ENCODE measurements at regions not wholly inside any gene's neighbourhood (a gene's known extent, or its start where the extent isn't known, plus 50 kb on each side); places are given as distances from the start of the nearest gene placed in this dataset.

DNA sequence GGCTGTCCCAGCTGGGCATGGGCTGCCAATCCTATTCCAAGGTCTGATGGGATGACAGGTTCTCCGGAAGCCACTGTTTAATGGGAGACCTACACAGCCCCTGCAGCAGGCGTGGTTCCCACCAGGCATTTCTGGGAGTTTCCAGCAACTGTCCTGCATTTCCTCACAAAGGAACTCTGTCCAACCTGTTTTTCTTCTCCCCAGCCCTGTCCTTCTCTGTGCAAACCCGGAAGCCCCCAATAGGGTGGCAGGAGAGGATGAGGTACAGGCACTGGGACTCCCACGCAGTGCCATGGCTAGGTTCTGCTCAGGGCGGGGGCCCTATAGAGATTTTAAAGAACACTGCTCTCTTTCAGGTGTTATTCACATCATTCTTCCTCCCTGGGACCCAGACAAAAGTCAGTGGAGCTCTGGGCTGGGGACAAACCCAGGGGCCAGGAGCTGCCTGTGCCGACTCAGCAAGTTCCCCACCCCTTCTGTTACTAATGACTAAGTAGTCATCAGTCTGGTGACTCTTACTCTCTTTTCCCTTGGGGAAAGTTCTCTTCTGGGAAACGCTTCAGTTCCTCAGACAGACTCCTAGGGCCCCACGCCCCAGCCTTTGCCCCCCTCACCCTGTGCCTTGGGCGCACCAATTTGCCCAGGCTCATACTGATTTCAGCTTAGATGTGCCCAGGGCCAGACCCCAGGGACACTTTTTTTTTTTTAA is 97.7 kb downstream of the CD47 start:
- DNase-seq, result no peak

DNA sequence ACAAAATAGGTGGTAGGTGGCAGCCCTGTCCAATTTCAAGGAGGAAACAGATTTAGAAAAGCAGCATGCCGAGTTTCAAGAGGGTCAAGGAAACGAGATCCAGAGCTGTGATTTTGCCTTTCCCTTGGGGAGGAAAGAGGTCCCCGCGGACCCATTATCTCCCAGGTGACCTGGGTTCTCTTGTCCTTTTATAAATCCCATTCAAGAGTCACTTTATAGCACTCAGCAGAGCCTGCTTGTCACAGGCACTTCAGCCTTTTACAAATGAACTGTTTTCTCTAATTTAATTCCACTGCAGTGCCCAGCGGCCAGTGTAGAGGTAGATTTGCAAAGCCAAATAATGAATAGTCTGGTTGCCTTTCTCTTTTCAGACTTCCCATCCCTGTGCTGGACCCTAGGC is 99.9 kb downstream of the CD47 start:
- DNase-seq, result no peak

DNA sequence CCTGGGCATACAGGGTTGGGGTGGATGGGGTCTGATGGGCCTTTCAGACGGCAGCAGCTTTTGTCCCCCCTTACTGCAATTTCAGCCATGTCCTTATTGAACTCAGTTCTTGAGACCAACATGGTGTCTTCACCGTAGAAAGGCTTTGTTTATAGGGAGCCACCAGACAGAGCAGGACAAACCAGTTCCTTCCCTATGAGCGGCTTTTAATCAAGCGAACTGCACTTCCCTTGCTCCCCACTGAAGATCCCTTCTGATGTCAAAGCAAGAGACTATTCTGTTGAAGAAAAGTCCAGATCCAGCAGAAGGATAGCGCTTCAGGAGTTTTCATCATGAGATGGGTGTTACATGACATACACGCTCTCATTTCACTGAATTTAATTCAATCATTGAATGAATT is 100.4 kb downstream of the CD47 start:
- DNase-seq, result no peak

DNA sequence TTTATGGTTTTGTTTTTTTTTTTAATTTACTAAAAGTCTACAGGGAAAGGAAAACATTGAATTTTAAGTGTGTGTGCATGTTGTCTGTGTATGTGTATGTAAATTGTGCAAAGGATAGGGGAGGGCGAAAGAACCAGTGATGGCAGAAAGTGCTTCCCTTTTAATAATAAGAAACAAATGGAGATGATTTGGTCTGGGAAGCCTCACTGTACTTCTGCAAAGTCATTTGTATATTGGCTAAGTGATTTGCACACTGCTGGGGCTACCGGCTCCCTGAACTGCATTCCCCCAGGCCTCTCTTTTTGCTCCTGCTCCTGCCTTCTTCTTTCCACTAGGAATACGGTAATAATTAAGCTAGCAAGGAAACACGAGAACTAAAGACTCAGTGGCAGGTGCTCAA is 101.2 kb downstream of the CD47 start:
- DNase-seq, result no peak

DNA sequence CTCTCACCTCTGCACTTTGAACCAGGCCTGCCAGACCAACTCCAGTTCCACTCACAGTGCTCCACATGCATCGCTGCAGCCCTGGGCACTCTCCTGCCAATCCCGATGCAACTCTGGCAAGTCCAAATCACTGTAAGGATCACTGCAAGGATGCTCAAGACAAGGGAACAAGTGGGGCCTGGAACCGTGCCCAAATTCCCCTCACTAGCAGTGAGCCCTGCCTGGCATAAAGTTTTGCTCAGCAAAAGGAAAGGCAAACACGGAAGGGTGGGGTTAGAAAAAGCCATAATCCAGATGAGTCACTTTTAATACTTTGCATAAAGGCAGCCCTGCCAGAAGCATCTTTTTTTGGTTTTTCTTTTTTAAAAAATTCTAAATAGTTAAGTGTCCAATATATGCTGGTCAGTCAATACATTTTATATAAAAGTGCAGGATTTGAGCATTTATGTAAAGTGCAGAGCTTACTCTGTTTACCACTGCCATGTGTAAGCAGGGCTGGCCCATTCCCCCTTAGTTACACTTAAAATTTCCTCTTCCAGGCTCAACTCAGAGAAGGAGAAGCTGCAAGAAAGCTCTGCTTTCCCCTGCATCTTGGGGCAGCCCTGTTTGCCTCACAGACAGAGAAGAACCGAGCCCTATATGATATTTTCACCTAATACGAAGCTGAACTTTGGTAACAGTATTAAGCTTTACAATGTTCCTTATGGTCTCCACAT is 102.2 kb downstream of the CD47 start:
- DNase-seq, result no peak

DNA sequence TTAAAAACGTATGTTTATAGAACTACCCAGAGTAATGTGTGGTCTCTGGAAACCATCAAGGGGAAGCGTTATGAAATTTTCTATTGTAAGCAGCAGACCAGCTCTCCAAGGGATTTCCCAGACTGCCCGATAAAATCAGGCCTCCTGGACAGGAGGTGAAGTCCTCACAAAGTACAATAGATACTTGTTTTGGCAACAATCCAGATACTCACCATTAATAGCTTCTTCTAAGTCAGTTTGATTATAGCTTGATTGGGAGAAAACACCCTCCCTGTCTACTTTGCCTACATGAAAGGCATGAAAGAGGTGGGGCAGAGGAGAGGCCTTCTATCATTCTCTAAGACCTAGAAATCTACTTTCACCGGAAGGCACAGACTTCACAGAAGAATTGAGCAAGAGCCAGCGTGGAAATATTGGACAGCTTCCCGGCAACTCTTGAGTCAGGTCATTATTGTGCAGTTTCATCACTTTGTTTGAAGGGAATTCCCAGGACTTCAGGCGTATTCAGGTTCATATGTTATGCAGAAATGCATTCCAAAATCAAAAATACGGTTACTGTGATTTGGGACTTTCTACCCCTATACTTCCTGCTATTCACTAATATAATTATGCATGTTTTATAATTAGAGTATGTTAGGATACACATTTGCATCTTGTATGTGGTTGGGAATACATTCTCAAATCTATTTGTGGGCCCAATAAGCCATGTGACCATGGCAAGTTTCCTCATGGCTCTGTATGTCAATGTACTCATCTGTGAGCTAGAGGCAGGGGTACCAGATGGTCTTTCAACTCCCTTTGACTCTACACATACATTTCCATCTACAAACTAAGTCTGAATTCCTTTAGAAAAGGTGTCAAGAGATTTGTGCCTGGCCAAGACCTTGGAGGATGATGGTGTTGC is 103.5 kb downstream of the CD47 start:
- DNase-seq, result no peak

DNA sequence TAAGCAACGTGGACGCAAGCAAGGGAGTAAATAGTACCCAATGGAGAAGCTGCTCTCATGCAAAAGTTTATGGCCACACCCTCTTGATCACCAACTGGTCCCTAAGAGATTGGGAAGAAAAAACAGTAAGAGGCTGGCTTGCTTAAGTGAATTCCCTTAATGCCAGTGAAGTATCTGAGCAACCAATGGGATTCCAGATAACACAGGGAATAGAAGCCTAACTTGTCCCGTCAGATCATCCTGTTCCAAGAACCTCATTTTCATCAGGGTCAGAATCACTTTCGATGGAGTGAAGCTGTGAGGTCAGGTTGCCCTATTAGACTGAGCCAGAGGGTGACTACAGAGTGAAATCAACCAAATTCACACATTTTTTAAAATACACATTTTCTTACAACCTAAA is 104.3 kb downstream of the CD47 start:
- no peak for DNase-seq

DNA sequence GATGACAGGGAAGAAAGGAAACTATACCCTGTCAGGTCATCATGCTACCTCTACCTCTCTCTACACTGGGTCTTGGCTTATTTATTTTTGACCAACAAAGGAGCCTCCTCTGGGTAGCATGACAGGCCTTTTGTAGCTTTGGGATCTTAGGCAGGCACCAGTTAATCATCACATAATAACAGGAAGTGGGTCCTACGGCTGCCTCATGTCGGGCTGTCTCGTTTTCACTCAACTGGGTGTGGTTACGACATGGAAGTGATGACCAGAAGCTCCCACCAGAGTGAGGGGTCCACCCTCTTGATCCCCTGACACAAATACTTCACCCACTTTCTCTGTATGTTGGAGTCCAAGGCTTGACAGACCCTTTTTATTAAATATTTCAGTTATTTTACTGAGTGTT is 105.3 kb downstream of the CD47 start:
- DNase-seq, result no peak

DNA sequence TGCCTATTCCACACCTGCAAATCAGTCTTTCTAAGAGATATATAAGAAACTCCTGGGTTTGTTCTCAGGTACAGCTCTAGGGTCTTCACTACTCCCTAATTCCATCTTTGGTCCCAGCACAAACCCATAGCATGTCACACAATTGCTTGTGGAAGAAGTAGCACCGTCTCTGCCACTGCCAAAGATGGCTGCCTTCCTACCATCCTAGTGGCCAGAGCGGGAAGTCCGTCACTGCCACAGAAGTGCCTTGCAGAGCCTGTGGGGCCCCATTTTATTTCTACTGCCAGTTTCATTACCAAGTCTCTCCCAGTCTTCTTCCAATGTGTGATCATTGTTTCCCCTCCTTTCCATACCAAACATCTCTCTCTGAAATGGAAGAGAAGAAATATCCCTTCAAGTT is 107.6 kb downstream of the CD47 start:
- DNase-seq, result no peak

DNA sequence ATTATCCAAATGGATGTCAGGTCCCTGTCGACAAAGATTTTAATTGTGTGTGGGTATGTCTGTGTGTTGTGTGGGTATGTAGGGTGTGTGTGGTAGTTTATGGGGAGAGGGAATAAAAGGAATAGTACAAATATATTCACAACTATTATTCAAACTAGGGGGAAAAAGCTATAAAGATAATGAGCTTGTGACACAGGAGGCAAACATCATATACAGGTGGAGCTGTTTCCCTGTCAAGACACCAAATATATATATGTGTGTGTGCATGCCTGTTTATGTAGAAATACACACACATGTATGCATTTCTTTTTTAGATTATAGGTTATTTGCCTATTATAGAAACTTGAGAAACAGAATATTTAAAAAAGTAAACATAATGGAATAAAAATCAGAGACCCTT is 108.7 kb downstream of the CD47 start:
- no peak for DNase-seq

DNA sequence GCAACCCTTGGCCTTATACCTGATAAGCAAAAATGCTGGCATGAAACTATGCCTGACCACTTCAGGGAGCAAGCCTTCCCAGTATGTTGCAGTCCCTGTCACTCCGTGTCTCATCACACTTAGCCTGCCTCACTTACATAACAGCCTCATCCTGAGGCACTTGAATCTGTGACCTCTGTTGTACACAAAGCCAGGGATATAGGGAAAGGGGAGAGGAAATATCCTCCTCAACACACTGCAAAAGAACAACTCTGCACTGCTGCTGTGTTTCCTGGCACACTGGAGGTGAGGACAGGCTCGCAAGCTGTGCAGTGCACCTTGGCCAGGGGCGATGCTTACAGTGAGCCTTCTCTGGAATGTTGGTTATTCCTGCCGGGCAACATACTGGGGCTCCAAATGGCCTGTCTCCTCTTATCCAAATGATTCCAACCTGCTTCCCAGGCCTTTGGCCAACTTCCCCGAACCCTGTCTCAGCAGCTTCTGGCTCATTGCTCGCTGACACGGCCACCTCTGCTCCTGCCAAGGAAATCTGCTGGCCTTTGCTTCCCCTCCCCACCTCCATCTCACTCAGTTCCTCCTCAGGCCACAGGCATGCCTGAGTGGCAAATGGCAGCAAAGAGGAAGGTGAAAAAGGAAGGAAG is 109.2 kb downstream of the CD47 start:
- no peak for DNase-seq

DNA sequence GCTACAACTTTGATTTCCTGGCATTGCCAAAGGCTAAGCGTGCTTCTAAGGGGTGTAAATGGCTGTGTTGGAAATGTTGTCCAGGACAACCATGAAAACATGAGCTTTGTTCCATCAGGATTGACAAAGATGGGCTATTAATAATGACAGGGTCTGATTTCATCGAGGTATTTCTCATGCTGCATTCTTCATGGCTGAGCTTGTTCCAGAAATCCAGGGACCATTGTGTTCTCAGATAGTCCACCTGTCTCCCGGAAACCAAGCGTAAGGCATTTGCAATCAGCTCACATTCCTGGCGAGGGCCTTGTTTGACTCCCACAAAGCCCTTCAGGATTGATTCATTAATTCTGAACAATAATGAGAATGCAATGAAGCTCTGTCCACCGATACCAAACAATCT is 111.3 kb downstream of the CD47 start:
- no peak for DNase-seq

DNA sequence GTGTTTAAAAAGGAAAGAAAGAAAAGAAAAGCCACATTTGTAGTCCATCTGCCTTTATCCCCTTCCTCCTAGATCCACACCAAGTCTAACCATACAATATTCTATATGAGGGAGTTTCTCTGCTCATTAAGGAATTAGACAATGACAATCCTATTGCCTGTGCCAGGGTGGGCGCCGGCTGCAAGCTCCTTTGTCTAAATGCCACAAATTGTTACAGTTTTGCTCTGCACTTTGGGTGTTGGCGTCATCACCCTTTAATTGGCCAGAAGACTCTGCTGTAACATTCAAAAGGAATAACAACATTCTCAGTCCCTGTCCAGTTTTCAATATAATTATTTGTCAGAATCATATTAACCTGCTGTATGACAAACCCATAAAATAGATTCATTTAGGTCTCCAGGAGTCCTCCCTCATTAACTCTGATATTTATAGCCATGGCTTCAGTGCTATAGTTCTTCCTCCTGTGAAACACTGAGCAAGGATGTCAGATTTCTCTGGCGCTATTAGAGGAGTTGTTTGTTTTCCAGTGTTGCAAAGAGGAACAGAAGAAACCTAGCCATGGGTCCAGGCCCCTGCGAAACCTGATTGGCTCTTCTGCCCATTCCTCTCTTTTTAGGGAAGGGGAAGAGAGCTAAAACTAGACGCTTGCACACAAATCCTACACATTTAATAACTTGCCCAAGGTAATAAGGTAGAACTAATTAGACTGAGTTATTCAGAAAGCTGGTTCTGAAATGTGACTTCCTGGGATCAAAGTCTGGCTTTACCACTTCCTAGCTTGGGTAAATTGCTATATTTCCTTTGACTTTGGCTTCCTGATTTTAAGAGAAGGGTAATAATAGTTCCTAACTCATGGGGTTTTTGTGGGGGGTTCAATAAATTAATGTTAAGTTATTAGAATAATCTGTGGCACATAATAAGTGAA is 112.4 kb downstream of the CD47 start:
- DNase-seq, result no peak

DNA sequence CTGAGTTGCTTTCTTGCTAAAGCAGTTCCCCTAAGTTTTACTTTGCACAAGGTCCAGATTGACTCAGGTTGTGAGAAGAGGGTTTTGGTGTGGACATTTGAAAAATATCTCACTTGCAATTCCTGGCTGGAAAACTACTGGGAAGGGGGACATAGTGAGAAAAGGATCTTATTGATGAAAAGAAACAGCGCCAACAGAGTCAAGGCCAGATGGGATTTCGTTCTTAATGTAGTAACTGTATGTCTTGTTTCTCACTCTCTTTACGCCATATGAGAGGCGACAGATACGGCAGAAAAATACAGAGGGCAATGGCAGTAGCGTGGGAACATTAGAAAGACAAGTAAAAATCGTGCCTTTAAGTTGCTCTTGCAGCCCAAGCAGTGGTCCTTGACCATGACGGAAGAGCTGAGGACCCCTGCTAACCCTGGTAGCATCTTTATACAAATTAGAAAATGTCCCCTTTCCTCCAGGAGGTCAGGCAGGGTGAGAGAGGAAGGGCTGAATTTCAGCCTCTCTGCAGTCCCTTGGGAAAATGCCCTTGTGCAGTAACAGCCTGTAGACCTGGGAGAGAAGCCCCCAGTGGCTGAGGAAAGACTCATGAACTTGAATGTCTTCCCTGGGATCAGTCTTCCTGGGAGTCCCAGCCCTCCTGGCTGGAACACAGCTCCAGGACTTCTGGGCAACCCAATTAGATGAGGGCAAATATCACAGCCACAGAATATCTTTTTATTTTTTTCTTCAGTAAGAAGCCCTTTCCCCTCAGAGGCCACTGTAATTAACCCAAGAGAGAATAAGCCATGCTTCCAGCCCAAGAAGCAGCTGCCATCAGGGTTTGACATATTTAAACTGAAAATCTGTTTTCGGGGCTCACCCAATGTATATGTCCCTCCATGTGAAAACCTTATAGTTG is 113.4 kb downstream of the CD47 start:
- no peak for DNase-seq

DNA sequence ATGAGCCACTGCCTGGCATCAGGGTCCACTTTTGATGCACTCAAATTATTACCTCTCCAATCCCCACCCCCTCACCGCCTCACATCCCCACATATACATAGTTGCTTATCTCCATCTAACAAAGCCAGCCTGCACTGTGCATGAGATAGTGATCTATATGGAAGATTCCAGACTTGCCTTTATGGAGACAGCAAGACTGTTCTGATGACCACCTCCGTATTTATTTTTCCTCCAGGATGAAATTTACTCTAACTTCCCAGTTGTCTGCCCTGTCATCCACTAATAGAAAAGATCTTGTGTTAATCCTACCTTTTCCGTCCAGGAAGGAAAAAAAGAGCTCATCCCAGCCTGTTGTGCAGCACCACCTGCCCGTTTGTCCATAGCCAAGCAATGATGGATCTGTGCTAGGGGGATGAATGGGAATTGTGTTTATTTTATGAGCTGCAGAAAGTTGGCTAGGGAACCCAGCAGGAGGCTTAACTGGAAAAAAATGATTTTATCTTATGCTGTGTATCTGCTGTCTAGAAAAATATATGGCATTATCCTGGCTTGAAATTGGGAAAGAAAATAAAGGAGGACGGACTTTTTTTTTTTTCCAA is 114.5 kb downstream of the CD47 start:
- DNase-seq, result no peak

DNA sequence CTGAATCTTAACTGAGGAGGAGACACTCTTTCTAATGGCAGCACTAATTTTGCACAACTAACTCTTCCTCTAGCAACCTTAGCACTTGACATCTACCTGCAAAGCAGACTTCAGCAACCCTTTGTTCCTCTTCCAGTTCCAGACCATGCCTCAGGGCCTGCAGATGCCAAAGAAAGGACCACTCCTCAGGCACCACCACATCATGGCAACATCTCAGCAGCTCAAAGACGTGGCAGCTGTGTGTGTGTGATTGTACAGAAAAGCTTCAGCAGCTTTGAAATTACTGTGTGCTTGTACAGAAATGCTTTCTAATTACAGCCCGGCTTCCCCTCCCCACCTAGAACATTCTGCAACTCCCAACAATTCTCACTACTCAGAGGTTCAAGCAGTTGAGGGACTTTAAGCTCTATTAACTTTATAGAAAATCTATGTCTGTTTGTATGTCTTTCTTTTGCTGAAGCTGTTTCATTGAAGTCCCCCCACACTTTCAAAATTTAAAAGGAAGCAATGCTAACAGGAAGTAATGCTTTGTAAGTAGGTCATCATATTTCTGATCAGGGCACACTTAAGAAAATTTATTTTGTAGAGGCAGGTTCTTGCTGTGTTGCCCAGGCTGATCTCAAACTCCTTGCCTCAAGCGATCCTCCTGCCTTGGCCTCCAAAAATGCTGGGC is 115.2 kb downstream of the CD47 start:
- DNase-seq, result no peak

DNA sequence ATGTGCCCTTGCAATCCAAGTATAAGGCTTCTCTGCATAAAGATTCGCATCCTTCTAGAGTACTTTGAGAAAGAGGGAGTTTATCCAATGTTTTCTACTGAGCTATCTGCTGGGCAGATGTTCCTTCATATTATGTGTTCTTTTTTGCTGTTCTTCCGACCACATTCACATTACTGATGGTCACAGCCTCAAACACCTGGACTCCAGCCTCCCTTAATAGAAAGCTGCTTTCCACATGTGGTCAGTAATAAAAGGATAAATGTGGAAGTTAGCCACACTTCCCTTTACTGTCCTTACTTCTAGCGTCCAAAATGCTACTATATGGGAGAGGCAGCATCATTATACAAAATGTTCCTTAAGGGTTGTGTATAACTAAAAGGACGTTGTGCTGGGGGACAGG is 116.9 kb downstream of the CD47 start:
- DNase-seq, result no peak

DNA sequence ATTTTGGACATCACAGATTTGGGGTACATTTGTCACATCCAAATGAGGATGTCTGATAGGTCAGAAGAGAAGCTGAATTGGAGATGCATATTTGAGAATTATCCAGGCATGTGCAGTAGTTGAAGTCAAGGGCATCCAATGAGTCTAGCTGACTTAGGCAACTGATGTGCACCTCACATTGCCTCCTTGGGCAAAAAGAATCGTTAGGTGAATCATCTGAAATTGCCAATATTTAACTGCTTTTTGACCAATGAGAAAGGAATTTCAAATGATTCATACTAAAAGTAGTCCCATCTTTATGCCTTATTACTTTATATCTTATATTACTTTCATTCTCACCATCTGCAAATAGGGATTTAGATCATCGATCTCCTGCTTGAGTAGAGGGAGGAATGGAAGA is 117.7 kb downstream of the CD47 start:
- no peak for DNase-seq

DNA sequence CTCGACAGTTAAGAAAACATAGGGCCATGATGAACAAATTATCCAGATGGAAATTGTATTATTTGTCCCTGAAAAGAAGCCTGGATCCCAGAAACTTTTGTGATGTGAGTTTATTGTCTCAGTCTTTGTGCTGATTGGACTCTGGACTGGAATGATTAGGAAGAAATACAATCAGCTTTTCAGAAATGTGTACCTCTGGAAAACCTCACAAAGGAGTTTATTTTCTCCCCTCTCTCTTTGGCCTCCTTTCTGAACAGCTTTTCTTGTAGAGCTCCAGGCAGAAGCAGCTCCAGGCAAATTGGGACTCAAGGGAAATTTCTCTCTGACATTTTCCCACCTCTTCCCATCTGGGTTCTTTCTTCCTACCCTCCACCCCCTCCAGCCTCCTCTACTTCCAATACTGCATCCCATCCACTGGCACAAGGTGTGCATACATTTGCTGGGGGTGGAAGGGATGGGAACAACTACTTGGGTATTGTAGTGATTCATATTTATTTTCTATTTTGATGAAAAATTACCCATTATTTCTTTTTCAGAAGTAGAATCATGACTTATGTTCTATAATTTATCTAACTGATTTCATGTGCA is 119.7 kb downstream of the CD47 start:
- no peak for DNase-seq
